ENCODE measurements at regions not wholly inside any gene's neighbourhood (a gene's known extent, or its start where the extent isn't known, plus 50 kb on each side); places are given as distances from the start of the nearest gene placed in this dataset.

- H2AFZ ChIP-seq (ENCODE audit: low read length), result no peak overlapping the region
- no peak overlapping the region for H3K4me2 ChIP-seq (ENCODE audit: low read length)
- no peaks in the 10 kb centered on the region for H4K20me1 ChIP-seq (ENCODE audit: insufficient read depth, low read length)
- H3K36me3 ChIP-seq (ENCODE audit: insufficient read depth, low read length), result no peaks in the 10 kb centered on the region
- 0 out of 2 replicates have a peak, but pooled peaks cover 5% of the 10 kb centered on the region for H3K9me3 ChIP-seq (ENCODE audit: low read length)
- DNase-seq (ENCODE audit: low spot score), result no peak
- no peaks in the 10 kb centered on the region for H3K4me1 ChIP-seq (ENCODE audit: insufficient read depth, low read length, poor library complexity, severe bottlenecking)
- POLR2A ChIA-PET, result no interaction called here
- H3K9me2 ChIP-seq (ENCODE audit: insufficient read depth, low read length), result no peaks in the 10 kb centered on the region
- TF ChIP-seq CTCF (conservative IDR thresholded peaks at IDR 0.05; ENCODE audit: low read length), result peak; percentile 36; the same call in 1 of the 2 replicates
- no peak for TF ChIP-seq EZH2phosphoT487 (IDR thresholded peaks at IDR 0.05; ENCODE audit: borderline replicate concordance, low read depth, low read length)
- H3K79me2 ChIP-seq (ENCODE audit: insufficient read depth, low read depth, low read length), result no peaks in the 10 kb centered on the region
- CTCF ChIA-PET (ENCODE audit: unreplicated experiment), result no interaction called here
- intact Hi-C loops (cut with micrococcal nuclease; ENCODE audit: unreplicated experiment), result no loop called here
- BruUV-seq (replicated peaks), result no TSS peak
- H3K27ac ChIP-seq (ENCODE audit: low read depth, low read length, poor library complexity, severe bottlenecking), result no peak overlapping the region
- H3K4me3 ChIP-seq (ENCODE audit: low read depth, low read length, poor library complexity, severe bottlenecking), result no peak overlapping the region
Observed at GRCh38 chr13:55245005-55245644, 1895.6 kb upstream of the PRR20A start.

- H3K27ac ChIP-seq (ENCODE audit: low read depth, low read length, poor library complexity, severe bottlenecking), result no peak overlapping the region
- no peaks in the 10 kb centered on the region for H3K9me3 ChIP-seq (ENCODE audit: low read length)
- no peak for DNase-seq (ENCODE audit: low spot score)
- no peaks in the 10 kb centered on the region for H3K9me2 ChIP-seq (ENCODE audit: insufficient read depth, low read length)
- ChIA-PET CTCF (ENCODE audit: unreplicated experiment) (no interaction called here), POLR2A (no interaction called here)
- H3K4me3 ChIP-seq (ENCODE audit: low read depth, low read length, poor library complexity, severe bottlenecking), result no peak overlapping the region
- intact Hi-C loops (cut with micrococcal nuclease; ENCODE audit: unreplicated experiment), result no loop called here
- H4K20me1 ChIP-seq (ENCODE audit: insufficient read depth, low read length), result no peaks in the 10 kb centered on the region
- no TSS peak for BruUV-seq (replicated peaks)
- H2AFZ ChIP-seq (ENCODE audit: low read length), result no peak overlapping the region
- H3K79me2 ChIP-seq (ENCODE audit: insufficient read depth, low read depth, low read length), result no peaks in the 10 kb centered on the region
- no peak overlapping the region for H3K4me2 ChIP-seq (ENCODE audit: low read length)
- no peaks in the 10 kb centered on the region for H3K36me3 ChIP-seq (ENCODE audit: insufficient read depth, low read length)
- no peak for TF ChIP-seq CTCF (conservative IDR thresholded peaks at IDR 0.05; ENCODE audit: low read length)
- TF ChIP-seq EZH2phosphoT487 (IDR thresholded peaks at IDR 0.05; ENCODE audit: borderline replicate concordance, low read depth, low read length), result no peak
- no peaks in the 10 kb centered on the region for H3K4me1 ChIP-seq (ENCODE audit: insufficient read depth, low read length, poor library complexity, severe bottlenecking)
Observed at GRCh38 chr13:55255236-55255635, 1885.5 kb upstream of the PRR20A start.

- H3K4me1 ChIP-seq (ENCODE audit: insufficient read depth, low read length, poor library complexity, severe bottlenecking), result no peaks in the 10 kb centered on the region
- CTCF ChIA-PET (ENCODE audit: unreplicated experiment), result no interaction called here
- no peaks in the 10 kb centered on the region for H3K9me2 ChIP-seq (ENCODE audit: insufficient read depth, low read length)
- no peak overlapping the region for H2AFZ ChIP-seq (ENCODE audit: low read length)
- POLR2A ChIA-PET, result interaction anchor here (0.7 kb wide), 2 partner anchors 59 to 1290 kb away, joined by 3 read pairs; no protein-coding TSS in a partner anchor
- intact Hi-C loops (cut with micrococcal nuclease; ENCODE audit: unreplicated experiment), result no loop called here
- no peaks in the 10 kb centered on the region for H3K36me3 ChIP-seq (ENCODE audit: insufficient read depth, low read length)
- no peak for DNase-seq (ENCODE audit: low spot score)
- H3K4me3 ChIP-seq (ENCODE audit: low read depth, low read length, poor library complexity, severe bottlenecking), result no peak overlapping the region
- no peak overlapping the region for H3K27ac ChIP-seq (ENCODE audit: low read depth, low read length, poor library complexity, severe bottlenecking)
- BruUV-seq (replicated peaks), result no TSS peak
- H3K9me3 ChIP-seq (ENCODE audit: low read length), result no peaks in the 10 kb centered on the region
- TF ChIP-seq CTCF (conservative IDR thresholded peaks at IDR 0.05; ENCODE audit: low read length) (no peak), EZH2phosphoT487 (IDR thresholded peaks at IDR 0.05; ENCODE audit: borderline replicate concordance, low read depth, low read length) (no peak)
- H3K4me2 ChIP-seq (ENCODE audit: low read length), result no peak overlapping the region
- H4K20me1 ChIP-seq (ENCODE audit: insufficient read depth, low read length), result no peaks in the 10 kb centered on the region
- no peaks in the 10 kb centered on the region for H3K79me2 ChIP-seq (ENCODE audit: insufficient read depth, low read depth, low read length)
Observed at GRCh38 chr13:55263045-55263444, 1877.7 kb upstream of the PRR20A start.
